ENCODE measurements at regions not wholly inside any gene's neighbourhood (a gene's known extent, or its start where the extent isn't known, plus 50 kb on each side); places are given as distances from the start of the nearest gene placed in this dataset.

GRCh38 chr2:172228177-172228808 is 125.6 kb upstream of the DLX2 start:
- no peak for DNase-seq (ENCODE audit: low read depth)
- no peak for TF ChIP-seq CTCF (conservative IDR thresholded peaks at IDR 0.05; ENCODE audit: low read depth, low read length)
- no peak overlapping the region for H3K4me3 ChIP-seq (ENCODE audit: low read depth, low read length)

GRCh38 chr2:172229125-172229524 is 126.4 kb upstream of the DLX2 start:
- DNase-seq (ENCODE audit: low read depth), result no peak
- no peak overlapping the region for H3K4me3 ChIP-seq (ENCODE audit: low read depth, low read length)
- TF ChIP-seq CTCF (conservative IDR thresholded peaks at IDR 0.05; ENCODE audit: low read depth, low read length), result no peak

GRCh38 chr2:172230332-172230888 is 127.7 kb upstream of the DLX2 start:
- no peak for TF ChIP-seq CTCF (conservative IDR thresholded peaks at IDR 0.05; ENCODE audit: low read depth, low read length)
- H3K4me3 ChIP-seq (ENCODE audit: low read depth, low read length), result no peak overlapping the region
- no peak for DNase-seq (ENCODE audit: low read depth)

- no peak for TF ChIP-seq CTCF (conservative IDR thresholded peaks at IDR 0.05; ENCODE audit: low read depth, low read length)
- no peak for DNase-seq (ENCODE audit: low read depth)
- no peak overlapping the region for H3K4me3 ChIP-seq (ENCODE audit: low read depth, low read length)
These were observed 128.2 kb upstream of the DLX2 start for GRCh38 chr2:172230889-172231401.

GRCh38 chr2:172231508-172231907 is 128.8 kb upstream of the DLX2 start:
- DNase-seq (ENCODE audit: low read depth), result no peak
- H3K4me3 ChIP-seq (ENCODE audit: low read depth, low read length), result no peak overlapping the region
- TF ChIP-seq CTCF (conservative IDR thresholded peaks at IDR 0.05; ENCODE audit: low read depth, low read length), result no peak

GRCh38 chr2:172232708-172233396 is 130.2 kb upstream of the DLX2 start:
- no peak for DNase-seq (ENCODE audit: low read depth)
- TF ChIP-seq CTCF (conservative IDR thresholded peaks at IDR 0.05; ENCODE audit: low read depth, low read length), result no peak
- no peak overlapping the region for H3K4me3 ChIP-seq (ENCODE audit: low read depth, low read length)

All from choroid plexus epithelial cell (primary cell).